Thoracic aorta (tissue), 2 donors: ENCODE measurements at regions not wholly inside any gene's neighbourhood (a gene's known extent, or its start where the extent isn't known, plus 50 kb on each side); places are given as distances from the start of the nearest gene placed in this dataset.

ENCODE experiments used
- ATAC-seq: fragments of 150-250 bp; one replicate; pipeline ENCODE4 v1.8.0; 2017; ENCODE audit warnings: low read depth; ENCODE audit not compliant: insufficient number of reproducible peaks, low FRiP score
- DNase-seq: peaks from one replicate; pipeline ENCODE4 v3.0.0-alpha.2; 2020; ENCODE audit warnings: low spot score
- H3K27ac ChIP-seq, 2 donors: fragments of 200-600 bp; sonication (generic); 1 replicate in 1 of 2; 2 replicates in 1 of 2; pipeline ENCODE4 v1.5.1; 2016; ENCODE audit warnings: mild to moderate bottlenecking in 2 of 2, moderate library complexity in 2 of 2
- H3K27me3 ChIP-seq: fragments of 200-600 bp; sonication (generic); replicated peaks from 2 replicates; pipeline ENCODE4 v1.6.0; 2016; ENCODE audit warnings: mild to moderate bottlenecking; ENCODE audit not compliant: insufficient read depth
- H3K36me3 ChIP-seq: fragments of 200-600 bp; sonication (generic); one replicate; pipeline ENCODE4 v1.5.1; 2016
- H3K4me1 ChIP-seq, 2 donors: fragments of 200-600 bp; sonication (generic); 1 replicate in 1 of 2; 2 replicates in 1 of 2; pipeline versions ENCODE4 v1.5.1 to v1.6.0; 2016; ENCODE audit warnings: low read depth in 2 of 2, mild to moderate bottlenecking in 1 of 2; ENCODE audit not compliant: control insufficient read depth in 1 of 2
- H3K4me3 ChIP-seq: fragments of 200-600 bp; sonication (generic); 2 replicates; pipeline ENCODE4 v1.5.1; 2016; ENCODE audit warnings: mild to moderate bottlenecking
- H3K9me3 ChIP-seq: fragments of 200-600 bp; sonication (generic); 2 replicates; pipeline ENCODE4 v1.5.1; 2016
- TF ChIP-seq, protein P1 (sequence below): fragments of 200-600 bp; sonication (generic); IDR thresholded peaks from one replicate; pipeline ENCODE4 v1.5.1; 2019; ENCODE audit warnings: antibody characterized with exemption

DNA sequence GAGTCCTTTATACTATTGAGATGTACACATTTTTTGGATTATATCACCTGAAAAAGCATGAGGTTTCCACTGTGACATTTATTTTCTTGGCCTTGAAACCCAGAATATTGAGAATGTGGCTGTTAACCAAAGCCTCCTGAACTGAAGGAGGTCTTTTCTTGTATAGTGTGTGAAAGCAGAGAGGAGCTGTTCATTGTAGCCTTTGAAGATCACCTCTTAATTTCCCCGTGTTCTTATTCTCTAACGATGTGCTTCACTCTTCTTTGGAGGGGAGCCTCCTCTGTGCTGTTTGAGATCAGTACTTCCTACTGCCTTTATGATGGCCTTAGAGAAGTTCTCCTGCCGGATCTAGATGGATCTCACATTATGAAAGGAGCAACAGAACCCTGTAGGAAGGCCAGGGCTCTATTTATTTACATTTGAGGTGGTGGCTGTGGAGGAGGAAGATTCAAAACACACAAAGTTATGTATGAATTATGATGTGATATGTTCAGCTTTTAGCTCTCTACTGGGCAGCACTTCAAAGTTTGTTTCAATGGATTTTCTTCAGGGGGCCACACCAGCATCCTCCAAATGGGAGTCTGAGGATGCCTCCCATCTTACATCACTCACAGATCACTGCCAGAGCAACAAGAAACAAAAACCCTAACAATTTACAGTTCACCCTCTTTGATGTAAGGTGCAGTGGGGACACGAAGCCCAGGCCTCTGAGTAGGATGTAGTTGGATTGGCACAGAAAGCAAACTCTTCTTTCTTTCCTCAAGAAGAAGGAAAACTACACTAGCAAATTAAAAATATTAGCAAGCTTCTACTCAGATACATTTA lies 322.3 kb downstream of the DLEU7 start:
- TF ChIP-seq, protein P1, sequence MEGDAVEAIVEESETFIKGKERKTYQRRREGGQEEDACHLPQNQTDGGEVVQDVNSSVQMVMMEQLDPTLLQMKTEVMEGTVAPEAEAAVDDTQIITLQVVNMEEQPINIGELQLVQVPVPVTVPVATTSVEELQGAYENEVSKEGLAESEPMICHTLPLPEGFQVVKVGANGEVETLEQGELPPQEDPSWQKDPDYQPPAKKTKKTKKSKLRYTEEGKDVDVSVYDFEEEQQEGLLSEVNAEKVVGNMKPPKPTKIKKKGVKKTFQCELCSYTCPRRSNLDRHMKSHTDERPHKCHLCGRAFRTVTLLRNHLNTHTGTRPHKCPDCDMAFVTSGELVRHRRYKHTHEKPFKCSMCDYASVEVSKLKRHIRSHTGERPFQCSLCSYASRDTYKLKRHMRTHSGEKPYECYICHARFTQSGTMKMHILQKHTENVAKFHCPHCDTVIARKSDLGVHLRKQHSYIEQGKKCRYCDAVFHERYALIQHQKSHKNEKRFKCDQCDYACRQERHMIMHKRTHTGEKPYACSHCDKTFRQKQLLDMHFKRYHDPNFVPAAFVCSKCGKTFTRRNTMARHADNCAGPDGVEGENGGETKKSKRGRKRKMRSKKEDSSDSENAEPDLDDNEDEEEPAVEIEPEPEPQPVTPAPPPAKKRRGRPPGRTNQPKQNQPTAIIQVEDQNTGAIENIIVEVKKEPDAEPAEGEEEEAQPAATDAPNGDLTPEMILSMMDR: no peak
- DNase-seq: no peak

DNA sequence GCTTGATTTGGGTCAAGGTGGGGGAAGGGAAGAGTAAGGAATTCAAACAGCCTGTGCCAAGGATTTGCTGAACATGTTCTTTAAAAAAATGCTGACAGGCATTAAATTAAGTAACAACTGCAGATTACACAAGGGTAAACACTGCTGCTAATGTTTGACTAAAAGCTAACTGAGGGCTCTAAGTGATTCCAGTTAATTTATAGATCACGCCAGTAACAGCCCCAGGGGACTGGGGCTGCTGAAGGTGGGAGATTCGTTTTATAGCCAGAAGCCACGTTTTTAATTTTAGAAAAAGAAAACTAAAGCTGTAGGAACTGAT lies 321.7 kb downstream of the DLEU7 start:
- no peak overlapping the region for H3K4me3 ChIP-seq
- DNase-seq: no peak
- peaks cover 8 to 27% of the 10 kb centered on the region in 2 donors for H3K4me1 ChIP-seq
- no peaks in the 10 kb centered on the region for H3K27me3 ChIP-seq
- TF ChIP-seq, protein P1: no peak
- H3K36me3 ChIP-seq: no peaks in the 10 kb centered on the region
- no peak for ATAC-seq
- peak overlapping the region in 1 of 2 donors; percentile 4 for H3K27ac ChIP-seq
- H3K9me3 ChIP-seq: no peaks in the 10 kb centered on the region

More for the DNA sequence above, 322.3 kb downstream of the DLEU7 start:
- Histone ChIP-seq H3K9me3 (no peaks in the 10 kb centered on the region), H3K4me3 (no peak overlapping the region), H3K36me3 (no peaks in the 10 kb centered on the region), H3K27me3 (no peaks in the 10 kb centered on the region), H3K4me1 (peaks cover 4 to 21% of the 10 kb centered on the region in 2 donors), H3K27ac (no peak overlapping the region)
- ATAC-seq: no peak

DNA sequence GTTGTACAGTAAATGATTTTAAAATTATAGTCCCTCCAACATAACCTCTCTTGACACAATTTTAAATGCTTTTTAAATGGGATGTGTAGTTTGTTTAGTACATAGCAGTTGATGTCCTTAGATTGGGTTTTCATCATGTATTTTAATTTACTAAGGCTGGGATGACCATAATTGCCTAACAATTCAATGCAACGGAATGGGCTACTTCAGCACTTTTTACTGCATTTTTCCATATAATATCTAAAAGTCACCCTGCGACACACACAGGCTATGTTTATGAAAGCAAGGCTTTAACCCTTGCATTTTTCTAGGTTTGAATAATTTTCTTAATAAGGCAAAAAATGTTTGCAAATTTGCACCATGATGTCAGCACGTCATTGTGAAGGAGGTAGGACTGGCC lies 321.0 kb downstream of the DLEU7 start:
- no peak overlapping the region for H3K4me3 ChIP-seq
- H3K27me3 ChIP-seq: no peaks in the 10 kb centered on the region
- ATAC-seq (no peak), DNase-seq (no peak)
- TF ChIP-seq, protein P1: no peak
- no peak overlapping the region for H3K27ac ChIP-seq
- H3K36me3 ChIP-seq: no peaks in the 10 kb centered on the region
- H3K4me1 ChIP-seq: peaks cover 11 to 34% of the 10 kb centered on the region in 2 donors
- no peaks in the 10 kb centered on the region for H3K9me3 ChIP-seq

DNA sequence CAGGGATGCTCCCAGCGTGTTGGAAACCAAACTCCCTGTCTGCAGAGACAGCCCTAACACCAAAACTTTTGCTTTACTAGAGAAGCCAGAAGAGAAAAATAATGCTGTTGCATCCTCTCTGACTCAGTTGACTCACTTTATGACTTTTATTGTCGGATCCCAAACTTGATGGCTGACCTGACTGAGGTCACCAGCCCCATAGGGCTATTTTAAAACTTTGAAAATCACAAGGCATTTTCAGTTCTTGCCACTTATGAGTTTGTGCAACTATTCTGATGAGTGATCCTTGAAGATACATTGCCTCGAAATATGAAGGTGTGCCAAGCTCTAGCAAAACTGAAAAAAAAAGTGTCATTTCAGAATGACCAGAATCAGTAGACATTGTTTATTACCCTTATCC lies 320.2 kb downstream of the DLEU7 start:
- Histone ChIP-seq H3K36me3 (no peaks in the 10 kb centered on the region), H3K27me3 (no peaks in the 10 kb centered on the region), H3K4me1 (peaks cover 15 to 42% of the 10 kb centered on the region in 2 donors), H3K27ac (no peak overlapping the region), H3K9me3 (no peaks in the 10 kb centered on the region), H3K4me3 (no peak overlapping the region)
- ATAC-seq: no peak
- TF ChIP-seq, protein P1: no peak
- no peak for DNase-seq

DNA sequence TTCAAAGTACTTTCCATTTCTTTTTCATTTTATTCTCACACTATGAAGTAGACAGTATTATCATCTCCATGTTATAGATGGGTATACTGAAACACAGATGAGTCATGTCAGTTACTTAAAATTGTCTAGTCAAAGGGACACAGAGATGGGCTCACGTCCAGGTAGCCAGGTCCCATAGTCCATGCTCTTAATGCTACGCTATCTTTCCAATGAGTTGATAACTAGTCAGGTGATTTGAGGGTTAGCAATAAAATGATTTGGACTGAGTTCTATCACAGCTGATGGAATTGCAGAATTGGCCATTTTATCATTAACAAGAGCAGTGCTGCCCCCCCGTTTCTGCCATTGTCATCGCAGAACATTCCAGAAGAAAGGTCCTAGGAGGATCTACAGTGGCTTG lies 318.9 kb downstream of the DLEU7 start:
- Histone ChIP-seq H3K27ac (no peak overlapping the region), H3K27me3 (no peaks in the 10 kb centered on the region), H3K4me1 (peaks cover 23 to 55% of the 10 kb centered on the region in 2 donors), H3K9me3 (no peaks in the 10 kb centered on the region), H3K4me3 (no peak overlapping the region), H3K36me3 (no peaks in the 10 kb centered on the region)
- TF ChIP-seq, protein P1: no peak
- DNase-seq (no peak), ATAC-seq (no peak)
